Kidney capillary endothelial cell (primary cell): ENCODE measurements at regions not wholly inside any gene's neighbourhood (a gene's known extent, or its start where the extent isn't known, plus 50 kb on each side); places are given as distances from the start of the nearest gene placed in this dataset.

Experiments used
- DNase-seq: peaks from one replicate; pipeline ENCODE4 v3.0.0-alpha.2; 2018; ENCODE audit warnings: low spot score

- no peak for DNase-seq
Measured at GRCh38 chr22:49604732-49605302, 222.9 kb downstream of the BRD1 start.

- no peak for DNase-seq
Measured at GRCh38 chr22:49603016-49603415, 224.7 kb downstream of the BRD1 start.

GRCh38 chr22:49602481-49602880 lies 225.2 kb downstream of the BRD1 start:
- no peak for DNase-seq

GRCh38 chr22:49601614-49602321 lies 225.9 kb downstream of the BRD1 start:
- no peak for DNase-seq

- DNase-seq = no peak
Measured at GRCh38 chr22:49600891-49601431, 226.7 kb downstream of the BRD1 start.

GRCh38 chr22:49600468-49600867 lies 227.2 kb downstream of the BRD1 start:
- DNase-seq = no peak

- DNase-seq = no peak
Measured at GRCh38 chr22:49599691-49600455, 227.8 kb downstream of the BRD1 start.

- DNase-seq = no peak
Measured at GRCh38 chr22:49599039-49599438, 228.6 kb downstream of the BRD1 start.

GRCh38 chr22:49598338-49598737 lies 229.3 kb downstream of the BRD1 start:
- DNase-seq = no peak

- DNase-seq = no peak
Measured at GRCh38 chr22:49597428-49598039, 230.1 kb downstream of the BRD1 start.

- DNase-seq = no peak
Measured at GRCh38 chr22:49595465-49596078, 232.1 kb downstream of the BRD1 start.

- no peak for DNase-seq
Measured at GRCh38 chr22:49594078-49594477, 233.6 kb downstream of the BRD1 start.

GRCh38 chr22:49593509-49593908 lies 234.2 kb downstream of the BRD1 start:
- DNase-seq = no peak

GRCh38 chr22:49592780-49593501 lies 234.7 kb downstream of the BRD1 start:
- peak; percentile 83 for DNase-seq

- DNase-seq = no peak
Measured at GRCh38 chr22:49590851-49591445, 236.7 kb downstream of the BRD1 start.

- DNase-seq = no peak
Measured at GRCh38 chr22:49590381-49590780, 237.3 kb downstream of the BRD1 start.

- no peak for DNase-seq
Measured at GRCh38 chr22:49589811-49590210, 237.9 kb downstream of the BRD1 start.

GRCh38 chr22:49589301-49589700 lies 238.4 kb downstream of the BRD1 start:
- DNase-seq = no peak

- no peak for DNase-seq
Measured at GRCh38 chr22:49588739-49589138, 238.9 kb downstream of the BRD1 start.

GRCh38 chr22:49587987-49588386 lies 239.7 kb downstream of the BRD1 start:
- DNase-seq = no peak

GRCh38 chr22:49587421-49587820 lies 240.3 kb downstream of the BRD1 start:
- DNase-seq = no peak
